GM19351 (cell line): ENCODE measurements at regions not wholly inside any gene's neighbourhood (a gene's known extent, or its start where the extent isn't known, plus 50 kb on each side); places are given as distances from the start of the nearest gene placed in this dataset.

ENCODE experiments used
- ATAC-seq: cut with Tn5 transposase; IDR thresholded peaks from one replicate; pipeline ENCODE4 v1.9.1; 2021; ENCODE audit warnings: mild to moderate bottlenecking, moderate library complexity; ENCODE audit not compliant: unreplicated experiment

GRCh38 chr21:39057121-39057520, 126.1 kb downstream of the PSMG1 start:
- ATAC-seq, result no peak

DNA sequence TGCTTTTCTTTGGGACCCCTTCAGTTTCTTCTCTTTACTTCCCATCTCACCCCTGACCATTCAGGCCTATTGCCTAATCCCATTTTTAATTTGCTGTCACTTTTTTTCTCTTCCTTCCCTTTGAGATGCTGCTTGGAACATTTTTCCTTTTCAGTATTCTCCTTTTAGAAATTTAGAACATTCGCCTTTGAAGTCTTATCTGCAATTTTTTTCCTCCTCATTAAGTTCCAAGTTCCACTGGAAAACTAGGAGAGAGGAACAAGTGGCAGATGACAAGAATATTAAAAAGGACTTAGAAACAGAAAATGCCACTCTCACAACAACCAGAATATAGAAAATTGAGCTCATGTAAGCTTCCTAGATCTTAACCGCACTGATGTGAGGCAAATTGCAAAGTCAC, 126.6 kb downstream of the PSMG1 start:
- ATAC-seq, result no peak

- no peak for ATAC-seq
These were observed 128.0 kb downstream of the PSMG1 start for GRCh38 chr21:39055167-39055767.

GRCh38 chr21:39054066-39054465, 129.2 kb downstream of the PSMG1 start:
- no peak for ATAC-seq

DNA sequence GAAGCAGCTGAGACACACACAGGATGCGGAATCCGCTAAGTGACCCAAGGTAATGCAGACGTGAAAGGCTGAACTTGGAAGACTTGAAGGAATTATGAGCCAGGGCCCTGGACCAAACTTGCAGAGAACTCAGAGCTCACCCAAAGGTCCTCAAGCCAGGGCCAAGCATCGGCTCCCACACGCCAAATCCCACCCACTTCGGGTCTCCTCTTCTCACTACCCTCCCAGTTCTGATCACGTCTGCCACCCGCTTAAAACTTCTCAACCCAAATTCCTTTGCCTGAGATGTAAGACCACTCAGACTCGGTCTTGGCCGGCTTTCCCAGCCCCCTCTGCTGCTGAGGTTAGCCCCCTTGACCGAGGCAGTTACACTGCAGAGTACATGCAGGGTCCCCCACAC, 130.1 kb downstream of the PSMG1 start:
- ATAC-seq, result no peak

DNA sequence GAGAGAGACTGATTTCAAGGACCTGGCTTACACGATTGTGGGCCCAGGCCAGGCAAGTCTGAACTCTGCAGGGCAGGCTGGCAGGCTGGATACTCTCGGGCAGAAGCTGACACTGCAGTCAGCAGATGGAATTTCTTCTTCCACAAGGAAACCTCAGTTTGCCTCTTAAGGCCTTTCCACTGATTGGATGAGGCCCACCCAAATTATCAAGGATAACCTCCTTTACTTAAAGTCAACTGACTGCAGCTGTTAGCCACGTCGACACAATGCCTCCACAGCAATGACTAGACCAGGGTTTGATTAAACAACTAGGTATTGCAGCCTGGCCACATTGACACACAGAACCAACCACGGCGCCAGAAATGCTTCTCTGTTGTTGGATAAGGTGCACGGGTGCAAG, 130.5 kb downstream of the PSMG1 start:
- no peak for ATAC-seq

- no peak for ATAC-seq
These were observed 131.7 kb downstream of the PSMG1 start for GRCh38 chr21:39051588-39051949.

GRCh38 chr21:39050841-39051587, 132.2 kb downstream of the PSMG1 start:
- ATAC-seq, result no peak

GRCh38 chr21:39048574-39048973, 134.7 kb downstream of the PSMG1 start:
- no peak for ATAC-seq

GRCh38 chr21:39048064-39048463, 135.2 kb downstream of the PSMG1 start:
- ATAC-seq, result no peak

GRCh38 chr21:39047046-39047445, 136.2 kb downstream of the PSMG1 start:
- ATAC-seq, result no peak

DNA sequence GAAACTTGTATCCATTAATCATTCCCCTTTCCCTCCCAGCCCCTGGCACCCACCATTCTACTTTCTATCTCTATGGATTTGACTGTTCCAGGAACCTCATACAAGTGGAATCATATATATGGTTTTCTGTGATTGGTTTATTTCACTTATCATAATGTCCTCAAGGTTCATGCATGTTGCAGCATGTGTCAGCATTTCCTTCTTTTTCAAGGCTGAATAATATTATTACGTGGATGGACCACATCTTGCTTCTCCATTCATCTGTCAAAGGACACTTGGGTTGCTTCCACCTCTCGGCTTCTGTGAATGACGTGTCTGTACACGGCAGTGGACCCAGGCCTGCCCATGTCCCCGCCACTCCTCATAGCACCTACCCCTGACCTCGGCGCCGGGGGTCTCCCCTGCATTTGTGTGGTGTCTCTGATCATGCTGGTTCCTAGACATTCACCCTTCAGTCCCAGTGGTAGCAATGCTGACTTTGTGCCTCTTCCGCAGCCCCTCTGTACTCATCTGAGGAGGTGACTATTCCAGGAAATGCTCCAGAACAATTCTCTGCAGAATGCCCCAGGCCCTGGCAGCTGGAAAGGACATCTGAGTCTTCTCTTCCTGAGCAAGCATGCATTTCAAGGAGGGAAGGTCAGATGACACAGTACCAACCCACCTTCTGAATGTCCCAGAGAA, 136.9 kb downstream of the PSMG1 start:
- ATAC-seq, result no peak

DNA sequence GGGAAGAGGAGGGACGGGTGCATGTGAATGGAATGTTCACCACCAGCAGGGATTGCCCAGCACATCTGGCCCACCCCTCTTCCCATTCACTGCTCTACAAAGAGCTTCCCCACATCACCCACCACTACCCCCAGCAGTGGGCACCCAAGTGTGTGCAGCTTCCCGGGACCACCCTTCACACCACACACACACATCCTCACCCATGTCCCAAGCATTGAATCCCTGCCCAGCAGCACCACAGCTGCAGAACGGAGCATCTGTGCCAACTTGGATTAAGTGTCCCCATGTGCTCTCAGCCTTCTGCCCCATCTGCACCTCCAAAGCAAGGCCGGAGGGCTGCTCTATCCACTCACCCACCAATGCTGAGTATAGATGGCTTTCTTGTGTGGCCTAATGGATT, 141.4 kb downstream of the PSMG1 start:
- ATAC-seq, result no peak

DNA sequence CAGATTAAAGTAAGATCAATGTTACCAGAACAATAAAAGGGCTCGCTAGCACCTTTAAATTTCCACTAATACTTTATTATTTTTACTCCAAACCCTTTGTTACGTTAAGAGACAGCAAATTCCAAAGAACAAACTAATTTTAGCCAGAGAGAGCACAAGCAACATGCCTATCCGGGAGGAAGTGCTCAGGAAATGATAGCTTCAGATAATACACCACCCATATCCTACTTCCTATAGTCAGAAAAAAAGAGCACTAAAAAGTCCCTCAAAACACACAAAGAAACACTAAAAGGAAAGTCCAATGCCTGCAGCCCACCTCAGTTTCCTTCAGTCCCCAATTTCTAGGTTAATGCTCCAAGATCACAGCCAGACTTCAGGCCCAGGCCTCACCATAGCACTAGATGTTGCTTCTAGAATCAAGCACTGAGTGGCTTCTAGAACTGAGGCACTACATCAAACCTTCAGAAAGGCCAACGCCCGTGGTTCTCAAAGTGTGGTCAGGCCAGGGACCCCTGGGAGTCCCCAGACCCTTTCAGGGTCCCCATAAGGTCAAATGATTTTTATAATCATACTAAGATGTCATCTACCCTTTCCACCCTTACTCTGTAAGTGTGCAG, 142.6 kb downstream of the PSMG1 start:
- ATAC-seq, result no peak

DNA sequence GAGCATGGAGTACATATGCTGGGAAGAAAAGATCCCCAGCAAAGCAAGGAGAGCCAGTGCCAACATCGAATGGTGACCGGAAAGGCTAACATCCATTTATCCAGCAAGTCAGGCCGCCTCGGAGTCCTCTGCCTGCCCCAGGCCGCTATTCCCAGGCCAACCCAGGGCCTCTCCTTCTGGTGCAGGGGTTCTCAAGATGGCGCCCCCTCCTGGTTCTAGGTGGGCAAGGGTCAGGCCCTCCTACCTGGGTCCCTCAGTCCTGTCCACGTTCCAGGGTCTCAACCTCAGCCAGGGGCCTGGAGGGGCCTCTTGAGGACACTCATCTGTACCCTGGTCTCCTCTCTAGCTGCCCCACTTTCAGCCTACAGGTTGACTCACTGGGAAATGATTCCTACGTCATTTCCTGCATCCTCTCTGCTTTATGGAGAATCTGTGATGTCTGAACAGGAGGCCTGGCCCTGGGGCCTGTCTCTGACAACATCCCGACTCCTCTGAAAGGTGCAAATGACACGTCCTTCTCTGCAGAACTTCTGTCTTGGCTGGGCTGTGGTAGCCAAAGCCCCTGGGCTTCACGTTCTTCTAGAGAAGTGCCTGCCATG, 145.3 kb downstream of the PSMG1 start:
- no peak for ATAC-seq

GRCh38 chr21:39036581-39036980, 146.7 kb downstream of the PSMG1 start:
- no peak for ATAC-seq

DNA sequence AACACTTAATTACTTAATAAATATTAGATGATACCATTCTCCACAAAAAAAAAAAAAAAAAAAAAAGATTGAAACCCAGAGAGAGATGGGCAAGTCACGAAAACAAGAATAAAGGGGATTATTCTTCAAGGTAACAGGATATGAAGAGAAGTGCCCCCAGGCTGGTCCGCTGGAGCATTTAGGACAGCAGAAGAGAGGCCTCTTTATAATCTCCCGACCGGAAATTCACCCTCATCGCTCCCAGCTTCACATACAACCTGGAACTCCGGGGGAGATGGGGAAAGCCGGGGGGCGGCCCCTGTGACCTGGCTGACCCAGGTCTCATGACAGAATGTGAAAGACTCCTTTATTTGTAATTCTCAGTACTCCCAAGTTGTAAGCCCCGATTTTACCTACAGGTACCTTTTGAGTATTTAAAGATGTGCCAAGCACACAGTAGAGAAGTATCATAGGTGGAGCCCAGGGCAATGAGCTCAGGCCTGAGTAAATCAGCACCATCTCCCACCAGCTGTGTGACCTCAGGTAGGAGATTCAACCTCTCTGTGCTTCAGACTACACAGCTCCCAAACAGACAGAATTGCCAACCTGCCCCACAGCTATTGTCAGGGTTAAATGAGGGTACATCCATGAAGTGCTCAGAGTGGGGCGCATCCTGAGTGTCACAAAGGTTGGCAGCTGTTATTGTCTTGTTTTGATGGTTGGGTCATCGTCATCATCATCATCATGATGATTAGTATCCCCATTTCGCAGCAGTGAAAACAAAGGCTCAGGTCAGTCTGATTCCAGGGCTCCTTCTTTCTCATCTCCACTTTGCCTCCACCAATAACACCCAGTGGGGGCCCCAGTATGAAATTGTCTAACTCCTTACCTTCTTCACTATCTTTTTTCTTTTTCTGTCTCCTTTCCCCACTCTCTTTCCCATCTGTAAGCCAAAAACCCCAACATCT, 148.4 kb downstream of the PSMG1 start:
- ATAC-seq, result no peak

DNA sequence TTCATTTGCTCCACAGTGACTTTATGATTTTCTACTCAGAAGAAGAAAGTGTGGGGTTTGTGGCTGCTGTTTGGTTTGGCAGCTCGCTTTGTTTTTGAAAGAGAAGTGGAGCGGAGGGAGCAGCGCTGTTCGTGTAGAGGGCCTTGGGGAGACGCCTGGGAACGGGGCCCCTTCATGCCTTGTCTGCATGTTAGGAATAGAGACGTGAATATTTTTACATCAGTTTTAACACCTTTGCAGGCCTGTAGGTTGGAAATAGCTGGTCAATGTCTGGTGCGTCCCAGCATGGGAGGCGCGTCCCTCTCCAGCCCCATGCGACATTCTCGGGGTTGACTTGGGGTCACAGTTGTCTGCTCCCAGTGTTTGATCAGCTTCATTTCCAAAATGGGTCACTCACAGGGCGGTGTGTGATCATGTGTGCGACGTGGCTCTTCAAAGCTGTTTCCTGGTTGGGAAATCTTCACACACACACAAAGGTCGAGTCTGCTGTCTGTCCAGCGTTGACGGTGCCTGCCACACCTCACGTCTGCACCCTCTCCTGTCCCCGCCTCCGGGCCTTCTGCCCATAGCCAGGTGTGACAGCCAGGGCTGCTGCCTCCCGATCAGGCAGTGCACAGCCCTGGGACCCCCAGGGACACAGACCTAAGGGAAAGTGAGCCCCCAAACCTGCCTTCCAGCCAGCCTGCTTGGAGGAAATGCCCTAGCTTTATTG, 149.2 kb downstream of the PSMG1 start:
- no peak for ATAC-seq
